Activated CD8-positive, alpha-beta T cell treated with anti-CD3 and anti-CD28 coated beads for 36 hours (primary cell): ENCODE measurements at regions not wholly inside any gene's neighbourhood (a gene's known extent, or its start where the extent isn't known, plus 50 kb on each side); places are given as distances from the start of the nearest gene placed in this dataset.

Experiments
- ATAC-seq: fragments of 200-7000 bp; cut with Tn5 transposase; one replicate; pipeline ENCODE4 v1.10.0; 2021; ENCODE audit warnings: mild to moderate bottlenecking, moderate library complexity
- CTCF ChIA-PET: fragments of 350-600 bp; sonication (Branson Sonifier 250); formaldehyde crosslinking; loops from one replicate; lab custom pipeline; 2021; ENCODE audit warnings: antibody characterized with exemption; lab: Charles Lee
- POLR2A ChIA-PET: fragments of 350-600 bp; sonication (Branson Sonifier 250); formaldehyde crosslinking; loops from one replicate; lab custom pipeline; 2021; ENCODE audit warnings: antibody characterized with exemption; lab: Charles Lee
- DNase-seq: peaks from one replicate; pipeline ENCODE4 v3.0.0-alpha.2; 2020
- H3K27ac Mint-ChIP-seq: one replicate; pipeline ENCODE4 v1.8.0; 2021; ENCODE audit warnings: mild to moderate bottlenecking, mixed read lengths
- H3K27me3 Mint-ChIP-seq: one replicate; pipeline ENCODE4 v1.8.0; 2021; ENCODE audit warnings: mixed read lengths
- H3K36me3 Mint-ChIP-seq: one replicate; pipeline ENCODE4 v1.8.0; 2021; ENCODE audit warnings: low read depth, mixed read lengths
- H3K4me1 Mint-ChIP-seq: one replicate; pipeline ENCODE4 v1.8.0; 2021; ENCODE audit warnings: low read depth, mixed read lengths
- H3K4me3 Mint-ChIP-seq: one replicate; pipeline ENCODE4 v1.8.0; 2021; ENCODE audit warnings: mild to moderate bottlenecking, moderate library complexity, mixed read lengths
- H3K9me3 Mint-ChIP-seq: one replicate; pipeline ENCODE4 v1.8.0; 2021; ENCODE audit warnings: mixed read lengths
- intact Hi-C: fragments of 100-400 bp; cut with micrococcal nuclease; formaldehyde crosslinking; loops from one replicate; pipeline ENCODE4 v1.10.0; 2022
- TF ChIP-seq, protein P1 (sequence below): fragments of 200-600 bp; IDR thresholded peaks from one replicate; pipeline ENCODE4 v1.8.0; 2022; ENCODE audit warnings: antibody characterized with exemption, mild to moderate bottlenecking

DNA sequence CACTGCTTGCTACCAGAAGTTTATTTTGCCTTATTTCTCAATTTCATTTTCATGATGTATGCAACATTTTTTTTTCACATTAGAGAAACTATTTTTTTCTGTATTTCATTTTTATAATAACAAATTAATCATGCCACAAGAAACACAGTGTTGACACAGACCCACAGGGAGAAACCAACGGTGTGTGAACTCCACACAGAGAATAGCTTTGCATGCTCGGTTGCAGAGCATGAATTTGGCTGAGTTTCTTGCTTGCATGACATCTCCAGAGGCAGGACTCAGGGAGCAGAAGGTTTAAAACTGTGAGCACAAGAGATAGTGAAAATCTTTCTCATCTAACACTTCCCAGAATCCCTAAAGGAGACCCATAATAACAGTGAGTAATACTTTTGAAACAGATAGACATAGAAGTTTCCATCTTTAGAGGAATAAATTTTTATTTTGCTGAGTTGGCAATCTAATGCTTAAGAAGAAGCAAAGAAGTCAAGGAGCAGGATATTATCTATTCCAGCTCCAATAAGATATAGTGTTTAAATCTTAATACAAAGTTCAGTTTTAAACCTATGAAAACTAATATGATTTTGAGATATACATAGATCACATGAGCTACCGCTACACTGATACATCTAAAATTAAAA lies 890.9 kb downstream of the MRPL39 start:
- no peak overlapping the region for H3K4me3 Mint-ChIP-seq
- H3K9me3 Mint-ChIP-seq: no peaks in the 10 kb centered on the region
- TF ChIP-seq, protein P1, sequence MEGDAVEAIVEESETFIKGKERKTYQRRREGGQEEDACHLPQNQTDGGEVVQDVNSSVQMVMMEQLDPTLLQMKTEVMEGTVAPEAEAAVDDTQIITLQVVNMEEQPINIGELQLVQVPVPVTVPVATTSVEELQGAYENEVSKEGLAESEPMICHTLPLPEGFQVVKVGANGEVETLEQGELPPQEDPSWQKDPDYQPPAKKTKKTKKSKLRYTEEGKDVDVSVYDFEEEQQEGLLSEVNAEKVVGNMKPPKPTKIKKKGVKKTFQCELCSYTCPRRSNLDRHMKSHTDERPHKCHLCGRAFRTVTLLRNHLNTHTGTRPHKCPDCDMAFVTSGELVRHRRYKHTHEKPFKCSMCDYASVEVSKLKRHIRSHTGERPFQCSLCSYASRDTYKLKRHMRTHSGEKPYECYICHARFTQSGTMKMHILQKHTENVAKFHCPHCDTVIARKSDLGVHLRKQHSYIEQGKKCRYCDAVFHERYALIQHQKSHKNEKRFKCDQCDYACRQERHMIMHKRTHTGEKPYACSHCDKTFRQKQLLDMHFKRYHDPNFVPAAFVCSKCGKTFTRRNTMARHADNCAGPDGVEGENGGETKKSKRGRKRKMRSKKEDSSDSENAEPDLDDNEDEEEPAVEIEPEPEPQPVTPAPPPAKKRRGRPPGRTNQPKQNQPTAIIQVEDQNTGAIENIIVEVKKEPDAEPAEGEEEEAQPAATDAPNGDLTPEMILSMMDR: no peak
- H3K36me3 Mint-ChIP-seq: no peaks in the 10 kb centered on the region
- no peak for ATAC-seq
- ChIA-PET CTCF (no interaction called here), POLR2A (no interaction called here)
- no peak overlapping the region for H3K27ac Mint-ChIP-seq
- intact Hi-C loops: no loop called here
- DNase-seq: no peak
- no peaks in the 10 kb centered on the region for H3K4me1 Mint-ChIP-seq
- no peaks in the 10 kb centered on the region for H3K27me3 Mint-ChIP-seq

DNA sequence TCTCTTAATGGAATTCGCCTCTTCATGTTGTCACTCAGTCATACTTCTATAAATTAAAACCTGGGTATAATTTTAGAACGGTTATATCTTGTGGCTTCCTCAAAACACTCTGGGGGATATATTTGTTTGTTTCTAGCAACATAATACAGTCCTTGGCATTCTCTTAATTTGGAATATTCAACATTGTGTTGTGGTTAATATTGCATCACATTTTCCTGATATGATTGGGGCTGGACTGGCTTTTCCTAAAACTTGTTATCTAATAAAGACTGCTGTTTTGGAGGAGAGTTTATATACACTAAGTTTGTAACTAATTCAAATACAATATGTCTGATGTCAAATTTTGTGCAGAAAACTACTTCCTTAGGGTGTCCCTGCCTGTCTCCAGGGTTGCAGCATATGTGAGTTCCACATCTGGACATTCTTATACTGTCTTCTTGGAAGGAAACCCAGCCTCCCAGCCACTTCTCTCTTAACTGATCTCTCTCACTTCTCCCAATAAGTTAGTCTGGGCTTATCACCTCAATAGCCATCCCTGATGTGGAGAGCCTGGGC lies 892.6 kb downstream of the MRPL39 start:
- DNase-seq (no peak), ATAC-seq (no peak)
- POLR2A ChIA-PET: no interaction called here
- Mint-ChIP-seq H3K4me1 (no peaks in the 10 kb centered on the region), H3K4me3 (no peak overlapping the region), H3K9me3 (no peaks in the 10 kb centered on the region), H3K27ac (no peak overlapping the region), H3K27me3 (no peaks in the 10 kb centered on the region), H3K36me3 (no peaks in the 10 kb centered on the region)
- TF ChIP-seq, protein P1: no peak
- intact Hi-C loops: no loop called here
- CTCF ChIA-PET: no interaction called here

DNA sequence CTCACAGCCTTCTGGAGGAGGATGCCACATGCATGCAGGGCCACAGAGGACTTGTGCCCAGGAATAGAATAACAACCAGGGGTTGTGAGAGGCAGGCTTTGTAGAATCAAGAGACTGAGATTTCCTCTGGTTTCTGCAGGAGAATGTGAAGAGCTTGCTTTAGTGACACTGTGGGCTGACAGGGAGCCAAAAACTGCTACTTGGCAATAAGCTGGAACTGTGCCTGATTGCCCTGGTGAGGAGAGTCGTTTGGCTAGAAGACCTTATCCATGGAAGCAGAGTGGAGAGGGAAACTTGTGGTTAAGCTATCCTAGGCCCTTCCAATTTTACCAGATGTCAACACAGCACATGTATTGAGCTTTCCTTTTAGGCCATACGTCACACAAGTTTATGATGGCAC lies 902.1 kb downstream of the MRPL39 start:
- H3K9me3 Mint-ChIP-seq: no peaks in the 10 kb centered on the region

DNA sequence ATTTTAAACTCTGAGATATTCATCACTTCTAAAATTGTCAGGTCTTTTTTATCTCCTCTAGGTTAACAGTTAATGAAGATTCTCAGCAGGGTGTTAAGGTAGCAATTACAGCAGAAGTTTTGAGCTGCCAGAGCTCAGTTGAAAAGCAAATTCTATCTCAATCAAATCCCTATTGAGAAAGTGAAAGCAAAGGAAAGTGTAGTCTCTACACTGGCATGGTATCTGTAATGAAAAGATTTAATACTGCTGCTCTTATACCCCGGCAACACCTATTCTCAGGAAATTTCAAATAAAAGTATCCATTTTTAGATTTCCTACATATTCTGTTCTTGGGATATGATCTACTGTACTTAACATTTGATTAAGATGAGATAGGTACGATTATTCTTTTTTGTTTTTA lies 913.5 kb downstream of the MRPL39 start:
- H3K27me3 Mint-ChIP-seq: no peaks in the 10 kb centered on the region
- H3K4me1 Mint-ChIP-seq: no peaks in the 10 kb centered on the region
- no peak overlapping the region for H3K4me3 Mint-ChIP-seq
- TF ChIP-seq, protein P1: no peak
- ATAC-seq (no peak), DNase-seq (no peak)
- peaks cover 3% of the 10 kb centered on the region for H3K9me3 Mint-ChIP-seq
- intact Hi-C loops: no loop called here
- ChIA-PET CTCF (interaction anchor here (0.8 kb wide), 1 partner anchor 12 kb away, joined by 3 read pairs; no protein-coding TSS in a partner anchor), POLR2A (no interaction called here)
- no peak overlapping the region for H3K27ac Mint-ChIP-seq
- H3K36me3 Mint-ChIP-seq: no peaks in the 10 kb centered on the region

More for the DNA sequence above, 902.1 kb downstream of the MRPL39 start:
- intact Hi-C loops: no loop called here
- TF ChIP-seq, protein P1: no peak
- Mint-ChIP-seq H3K27ac (no peak overlapping the region), H3K27me3 (no peaks in the 10 kb centered on the region), H3K4me3 (no peak overlapping the region), H3K36me3 (no peaks in the 10 kb centered on the region), H3K4me1 (no peaks in the 10 kb centered on the region)
- DNase-seq (no peak), ATAC-seq (no peak)
- CTCF ChIA-PET: interaction anchor here (1.1 to 1.4 kb wide), 2 partner anchors 12 to 19 kb away, joined by 3 read pairs; no protein-coding TSS in a partner anchor
- POLR2A ChIA-PET: no interaction called here

DNA sequence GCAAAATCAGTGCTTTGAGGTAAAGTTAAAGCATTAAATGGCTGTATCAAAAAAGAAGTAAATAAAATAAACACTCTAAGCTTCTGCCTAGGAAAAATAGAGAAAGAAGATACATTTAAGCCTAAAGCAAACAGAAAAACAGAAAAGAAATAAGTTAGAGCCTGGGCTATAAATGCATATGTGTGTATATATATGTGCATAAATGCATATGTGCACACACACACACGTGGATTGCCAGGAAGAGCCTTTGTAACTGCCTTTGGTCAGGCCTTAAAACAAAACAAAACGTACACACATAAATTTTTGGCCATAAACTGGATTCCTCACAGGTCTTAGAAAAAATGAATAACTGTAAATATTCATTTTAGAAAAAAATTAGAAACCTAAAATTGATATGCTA lies 925.8 kb downstream of the MRPL39 start:
- Mint-ChIP-seq H3K36me3 (no peaks in the 10 kb centered on the region), H3K27ac (no peak overlapping the region), H3K4me3 (no peak overlapping the region), H3K4me1 (no peaks in the 10 kb centered on the region), H3K9me3 (no peaks in the 10 kb centered on the region), H3K27me3 (no peaks in the 10 kb centered on the region)
- ChIA-PET CTCF (no interaction called here), POLR2A (no interaction called here)
- TF ChIP-seq, protein P1: no peak
- ATAC-seq: no peak
- intact Hi-C loops: no loop called here
- no peak for DNase-seq
